ENCODE measurements at regions not wholly inside any gene's neighbourhood (a gene's known extent, or its start where the extent isn't known, plus 50 kb on each side); places are given as distances from the start of the nearest gene placed in this dataset.

- H4K20me1 ChIP-seq (ENCODE audit: insufficient read depth, poor library complexity, severe bottlenecking): no peaks in the 10 kb centered on the region
- H2AFZ ChIP-seq: no peak overlapping the region
- no peak for TF ChIP-seq EZH2phosphoT487 (IDR thresholded peaks at IDR 0.05; ENCODE audit: low read depth, severe bottlenecking, unreplicated experiment)
- no peaks in the 10 kb centered on the region for H3K9me2 ChIP-seq (replicated peaks; ENCODE audit: insufficient read depth)
- H3K9me3 ChIP-seq (ENCODE audit: low read depth): no peaks in the 10 kb centered on the region
- H3K36me3 ChIP-seq (replicated peaks; ENCODE audit: insufficient read depth, low read depth): no peaks in the 10 kb centered on the region
- no peaks in the 10 kb centered on the region for H3K27me3 ChIP-seq
- WGBS (ENCODE audit: low lambda C conversion rate, missing lambda C conversion rate): 94% methylated on average over 2 of the region's 2 CpGs
- no peak overlapping the region for H3K4me3 ChIP-seq
- no peaks in the 10 kb centered on the region for H3K4me1 ChIP-seq (ENCODE audit: insufficient read depth)
- no peak overlapping the region for H3K27ac ChIP-seq
- H3K79me2 ChIP-seq: no peaks in the 10 kb centered on the region
- no peak for DNase-seq (ENCODE audit: low spot score)
- H3K4me2 ChIP-seq: no peak overlapping the region
Observed at GRCh38 chr20:24138951-24139350, 150.4 kb upstream of the GGTLC1 start.

- Histone ChIP-seq H3K9me3 (ENCODE audit: low read depth) (no peaks in the 10 kb centered on the region), H3K27ac (no peak overlapping the region)
Observed at GRCh38 chr20:24138196-24138857, 149.7 kb upstream of the GGTLC1 start.

GRCh38 chr20:24136659-24137246, 148.2 kb upstream of the GGTLC1 start:
- no peak for TF ChIP-seq EZH2phosphoT487 (IDR thresholded peaks at IDR 0.05; ENCODE audit: low read depth, severe bottlenecking, unreplicated experiment)
- TF ChIP-seq EZH2 (IDR thresholded peaks at IDR 0.05; ENCODE audit: borderline replicate concordance): no peak
- no peak for TF ChIP-seq CTCF (IDR thresholded peaks at IDR 0.05; ENCODE audit: poor library complexity)
- no peaks in the 10 kb centered on the region for H3K9me2 ChIP-seq (replicated peaks; ENCODE audit: insufficient read depth)
- no peaks in the 10 kb centered on the region for H3K4me1 ChIP-seq (ENCODE audit: insufficient read depth)
- no peaks in the 10 kb centered on the region for H3K9me3 ChIP-seq (ENCODE audit: low read depth)
- WGBS (ENCODE audit: low lambda C conversion rate, missing lambda C conversion rate): 78% methylated on average over 2 of the region's 2 CpGs
- H2AFZ ChIP-seq: no peak overlapping the region
- no peaks in the 10 kb centered on the region for H3K36me3 ChIP-seq (replicated peaks; ENCODE audit: insufficient read depth, low read depth)
- no peak overlapping the region for H3K4me2 ChIP-seq
- H4K20me1 ChIP-seq (ENCODE audit: insufficient read depth, poor library complexity, severe bottlenecking): no peaks in the 10 kb centered on the region
- no peaks in the 10 kb centered on the region for H3K27me3 ChIP-seq
- H3K79me2 ChIP-seq: no peaks in the 10 kb centered on the region
- H3K4me3 ChIP-seq: no peak overlapping the region
- DNase-seq (ENCODE audit: low spot score): no peak
- no peak overlapping the region for H3K27ac ChIP-seq

More at GRCh38 chr20:24138196-24138857, 149.7 kb upstream of the GGTLC1 start:
- no peaks in the 10 kb centered on the region for H3K9me2 ChIP-seq (replicated peaks; ENCODE audit: insufficient read depth)
- H2AFZ ChIP-seq: no peak overlapping the region
- no peaks in the 10 kb centered on the region for H3K36me3 ChIP-seq (replicated peaks; ENCODE audit: insufficient read depth, low read depth)
- no peak overlapping the region for H3K4me3 ChIP-seq
- no peaks in the 10 kb centered on the region for H3K4me1 ChIP-seq (ENCODE audit: insufficient read depth)
- no peak overlapping the region for H3K4me2 ChIP-seq
- TF ChIP-seq EZH2phosphoT487 (IDR thresholded peaks at IDR 0.05; ENCODE audit: low read depth, severe bottlenecking, unreplicated experiment) (no peak), CTCF (IDR thresholded peaks at IDR 0.05; ENCODE audit: poor library complexity) (no peak)
- H4K20me1 ChIP-seq (ENCODE audit: insufficient read depth, poor library complexity, severe bottlenecking): no peaks in the 10 kb centered on the region
- DNase-seq (ENCODE audit: low spot score): no peak
- no peaks in the 10 kb centered on the region for H3K79me2 ChIP-seq
- H3K27me3 ChIP-seq: no peaks in the 10 kb centered on the region
- WGBS (ENCODE audit: low lambda C conversion rate, missing lambda C conversion rate): 79% methylated on average over 5 of the region's 5 CpGs

DNA sequence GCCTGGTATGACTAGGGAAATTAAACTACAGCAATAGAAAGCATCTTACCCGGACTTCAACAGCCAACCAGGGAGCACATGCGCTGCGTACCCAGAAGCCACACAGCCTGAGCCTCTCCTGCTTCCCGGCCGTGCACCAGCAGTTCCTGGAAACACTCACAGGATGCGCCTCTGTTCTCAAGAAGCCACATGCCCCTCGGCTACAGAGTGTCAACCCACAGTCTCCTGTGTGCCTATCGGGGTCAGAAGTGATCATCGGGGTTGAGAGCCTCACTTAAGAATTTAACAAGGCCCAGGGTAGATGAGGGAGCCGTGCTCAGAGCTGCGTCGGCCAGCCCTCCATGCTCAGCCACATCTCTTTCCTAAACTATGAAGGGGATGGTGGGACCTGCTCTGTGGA, 147.2 kb upstream of the GGTLC1 start:
- no peak for DNase-seq (ENCODE audit: low spot score)
- TF ChIP-seq EZH2phosphoT487 (IDR thresholded peaks at IDR 0.05; ENCODE audit: low read depth, severe bottlenecking, unreplicated experiment): no peak
- no peak for TF ChIP-seq CTCF (IDR thresholded peaks at IDR 0.05; ENCODE audit: poor library complexity)
- TF ChIP-seq EZH2 (IDR thresholded peaks at IDR 0.05; ENCODE audit: borderline replicate concordance): no peak
- H3K27me3 ChIP-seq: no peaks in the 10 kb centered on the region
- 87% methylated on average over 12 of the region's 12 CpGs for WGBS (ENCODE audit: low lambda C conversion rate, missing lambda C conversion rate)
- H3K9me2 ChIP-seq (replicated peaks; ENCODE audit: insufficient read depth): no peaks in the 10 kb centered on the region
- no peaks in the 10 kb centered on the region for H3K36me3 ChIP-seq (replicated peaks; ENCODE audit: insufficient read depth, low read depth)
- no peaks in the 10 kb centered on the region for H3K4me1 ChIP-seq (ENCODE audit: insufficient read depth)
- no peaks in the 10 kb centered on the region for H3K9me3 ChIP-seq (ENCODE audit: low read depth)
- no peak overlapping the region for H3K4me2 ChIP-seq
- no peak overlapping the region for H2AFZ ChIP-seq
- H3K27ac ChIP-seq: no peak overlapping the region
- no peaks in the 10 kb centered on the region for H3K79me2 ChIP-seq
- no peak overlapping the region for H3K4me3 ChIP-seq
- no peaks in the 10 kb centered on the region for H4K20me1 ChIP-seq (ENCODE audit: insufficient read depth, poor library complexity, severe bottlenecking)

All from hepatocyte (in vitro differentiated cells).